GM23338 (cell line): ENCODE measurements at regions not wholly inside any gene's neighbourhood (a gene's known extent, or its start where the extent isn't known, plus 50 kb on each side); places are given as distances from the start of the nearest gene placed in this dataset.

Source experiments
- ATAC-seq: fragments of 200-7000 bp; cut with Tn5 transposase; 3 replicates; pipeline ENCODE4 v1.9.1; 2020
- DNase-seq: peaks from one replicate; pipeline ENCODE4 v3.0.0-alpha.2; 2015; ENCODE audit warnings: low spot score
- H2AFZ ChIP-seq: fragments of 200-600 bp; sonication (generic); 2 replicates; pipeline ENCODE4 v1.8.0; 2016; ENCODE audit warnings: antibody characterized with exemption, mild to moderate bottlenecking, moderate library complexity
- H3F3A ChIP-seq: fragments of 200-600 bp; sonication (generic); replicated peaks from 2 replicates; pipeline ENCODE4 v1.8.0; 2017; ENCODE audit warnings: antibody characterized with exemption, mixed run types, low read depth
- H3K27ac ChIP-seq: fragments of 200-600 bp; sonication (generic); 2 replicates; pipeline ENCODE4 v1.6.1; 2016; ENCODE audit warnings: low read depth
- H3K27me3 ChIP-seq: fragments of 200-600 bp; sonication (generic); 2 replicates; pipeline ENCODE4 v1.8.0; 2016; ENCODE audit warnings: mild to moderate bottlenecking, mixed run types, moderate library complexity; ENCODE audit not compliant: insufficient read depth
- H3K36me3 ChIP-seq: fragments of 200-600 bp; sonication (generic); 2 replicates; pipeline ENCODE4 v1.8.0; 2016; ENCODE audit warnings: mild to moderate bottlenecking; ENCODE audit not compliant: insufficient read depth
- H3K4me1 ChIP-seq: fragments of 200-600 bp; sonication (generic); 2 replicates; pipeline ENCODE4 v1.8.0; 2016; ENCODE audit warnings: mild to moderate bottlenecking, moderate library complexity; ENCODE audit not compliant: insufficient read depth
- H3K4me2 ChIP-seq: fragments of 200-600 bp; sonication (generic); 2 replicates; pipeline ENCODE4 v1.7.1; 2017; ENCODE audit warnings: mixed run types
- H3K4me3 ChIP-seq: fragments of 200-600 bp; sonication (generic); 2 replicates; pipeline ENCODE4 v1.6.1; 2016; ENCODE audit warnings: mixed run types
- H3K79me2 ChIP-seq: fragments of 200-600 bp; sonication (generic); replicated peaks from 2 replicates; pipeline ENCODE4 v1.8.0; 2017; ENCODE audit warnings: mild to moderate bottlenecking; ENCODE audit not compliant: insufficient read depth
- H3K9me2 ChIP-seq: fragments of 200-600 bp; sonication (generic); 2 replicates; pipeline ENCODE4 v1.8.0; 2017; ENCODE audit not compliant: insufficient read depth
- H4K20me1 ChIP-seq: fragments of 200-600 bp; sonication (generic); replicated peaks from 2 replicates; pipeline ENCODE4 v1.8.0; 2017; ENCODE audit warnings: mild to moderate bottlenecking; ENCODE audit not compliant: insufficient read depth
- H3K27ac Mint-ChIP-seq: 2 replicates; pipeline ENCODE4 v1.8.0; 2020; ENCODE audit warnings: inconsistent platforms, mild to moderate bottlenecking, moderate library complexity, mixed read lengths
- H3K27me3 Mint-ChIP-seq: 3 replicates; pipeline ENCODE4 v1.8.0; 2022; ENCODE audit warnings: low read depth, mild to moderate bottlenecking, moderate library complexity, mixed read lengths, inconsistent platforms; ENCODE audit not compliant: insufficient read depth, poor library complexity
- H3K36me3 Mint-ChIP-seq: 3 replicates; pipeline ENCODE4 v1.8.0; 2021; ENCODE audit warnings: low read depth, mild to moderate bottlenecking, inconsistent platforms, moderate library complexity, mixed read lengths
- H3K4me1 Mint-ChIP-seq: 3 replicates; pipeline ENCODE4 v1.8.0; 2020; ENCODE audit warnings: mild to moderate bottlenecking, inconsistent platforms, mixed read lengths
- H3K4me3 Mint-ChIP-seq: 3 replicates; pipeline ENCODE4 v1.8.0; 2021; ENCODE audit warnings: moderate library complexity, mild to moderate bottlenecking, inconsistent platforms, mixed read lengths
- H3K9me3 Mint-ChIP-seq: 3 replicates; pipeline ENCODE4 v1.8.0; 2020; ENCODE audit warnings: moderate library complexity, mild to moderate bottlenecking, inconsistent platforms, mixed read lengths
- CTCF ChIP-seq, 2 experiments: fragments of 200-600 bp in 1 of 2; sonication (generic) in 1 of 2; conservative IDR thresholded peaks; 2 replicates each; pipeline versions ENCODE4 v1.5.1 to v1.6.1; 2016 to 2017; ENCODE audit warnings: antibody characterized with exemption in 2 of 2, low read depth in 2 of 2, mild to moderate bottlenecking in 2 of 2, moderate library complexity in 1 of 2
- EZH2 ChIP-seq: fragments of 200-600 bp; sonication (generic); IDR thresholded peaks from one replicate; pipeline ENCODE4 v1.8.0; 2017; ENCODE audit warnings: antibody characterized with exemption, mild to moderate bottlenecking, low read depth; ENCODE audit not compliant: unreplicated experiment
- EZH2phosphoT487 ChIP-seq: fragments of 200-600 bp; sonication (generic); IDR thresholded peaks from one replicate; pipeline ENCODE4 v1.8.1; 2018; ENCODE audit warnings: antibody characterized with exemption; ENCODE audit not compliant: unreplicated experiment
- JUNB ChIP-seq: IDR thresholded peaks from one replicate; pipeline ENCODE4 v1.6.1; 2016; ENCODE audit warnings: antibody characterized with exemption; ENCODE audit not compliant: unreplicated experiment
- POLR2AphosphoS5 ChIP-seq: IDR thresholded peaks from 2 replicates; pipeline ENCODE4 v1.6.1; 2016; ENCODE audit warnings: antibody characterized with exemption, low read depth
- REST ChIP-seq: IDR thresholded peaks from one replicate; pipeline ENCODE4 v1.6.1; 2018; ENCODE audit warnings: antibody characterized with exemption; ENCODE audit not compliant: unreplicated experiment
- STAT1 ChIP-seq: IDR thresholded peaks from one replicate; pipeline ENCODE4 v1.6.1; 2016; ENCODE audit warnings: antibody characterized with exemption; ENCODE audit not compliant: unreplicated experiment
- ZNF331 ChIP-seq: fragments of 250-450 bp; sonication (Bioruptor Pico); IDR thresholded peaks from 2 replicates; pipeline ENCODE4 v1.5.0; 2020; ENCODE audit warnings: low read depth, mild to moderate bottlenecking, moderate library complexity
- ZNF462 ChIP-seq: fragments of 250-450 bp; sonication (Bioruptor Pico); IDR thresholded peaks from 2 replicates; pipeline ENCODE4 v1.5.0; 2020; ENCODE audit warnings: mild to moderate bottlenecking, moderate library complexity

DNA sequence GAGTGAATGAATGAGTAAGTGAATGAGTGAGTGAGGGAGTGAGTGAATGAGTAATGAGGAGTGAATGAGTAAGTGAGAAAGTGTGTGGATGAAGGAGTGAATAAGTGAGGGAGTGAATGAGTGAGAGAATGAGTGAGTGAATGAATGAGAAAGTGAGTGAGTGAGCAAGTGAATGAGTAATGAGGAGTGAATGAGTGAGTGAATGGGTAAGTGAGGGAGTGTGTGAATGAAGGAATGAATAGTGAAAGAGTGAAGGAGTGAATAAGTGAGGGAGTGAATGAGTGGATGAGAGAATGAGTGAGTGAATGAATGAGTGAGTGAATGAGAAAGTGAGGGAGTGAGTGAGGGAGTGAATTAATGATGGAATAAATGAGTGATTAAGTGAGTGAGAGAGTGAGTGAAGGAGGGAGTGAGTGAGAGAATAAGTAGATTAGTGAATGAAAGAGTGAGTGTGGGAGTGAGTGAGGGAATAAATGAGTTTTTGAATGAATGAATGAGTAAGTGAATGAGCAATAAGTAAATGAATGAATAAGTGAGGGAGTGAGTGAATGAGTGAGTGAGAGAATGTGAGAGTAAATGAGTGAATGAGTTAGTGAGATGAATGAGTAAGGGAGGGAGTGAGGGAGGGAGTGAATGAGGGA is 364.5 kb downstream of the ADGRD1 start (continued):
- TF ChIP-seq CTCF (conservative IDR thresholded peaks at IDR 0.05; ENCODE audit: low read depth in 2 of 2): no peak
- no peak for TF ChIP-seq EZH2phosphoT487
- TF ChIP-seq STAT1: no peak
- TF ChIP-seq REST: no peak
- no peak for TF ChIP-seq JUNB

- no peaks in the 10 kb centered on the region for H3F3A ChIP-seq
- no peaks in the 10 kb centered on the region for H3K27me3 ChIP-seq
- no peak for ATAC-seq
- peaks cover 8% of the 10 kb centered on the region; the same call in 1 of the 2 replicates for H3K9me2 ChIP-seq
- H3K4me3 ChIP-seq: no peak overlapping the region
- peaks cover 16% of the 10 kb centered on the region for H3K36me3 ChIP-seq
- H3K9me3 Mint-ChIP-seq: peaks cover 82% of the 10 kb centered on the region
- no peak overlapping the region for H3K27ac Mint-ChIP-seq
- peaks cover 36% of the 10 kb centered on the region for H3K36me3 Mint-ChIP-seq
- H4K20me1 ChIP-seq: no peaks in the 10 kb centered on the region
- H2AFZ ChIP-seq: no peak overlapping the region
- DNase-seq: peak; percentile 18
- H3K27ac ChIP-seq: no peak overlapping the region
- H3K4me1 Mint-ChIP-seq: peaks cover 6% of the 10 kb centered on the region
- H3K27me3 Mint-ChIP-seq: peaks cover 3% of the 10 kb centered on the region
- H3K4me1 ChIP-seq: no peaks in the 10 kb centered on the region
- H3K79me2 ChIP-seq: no peaks in the 10 kb centered on the region
- no peak overlapping the region for H3K4me3 Mint-ChIP-seq
- H3K4me2 ChIP-seq: no peak overlapping the region
- TF ChIP-seq STAT1: no peak
- no peak for TF ChIP-seq EZH2
- TF ChIP-seq ZNF462 (CRISPR knock-in tag): no peak
- no peak for TF ChIP-seq ZNF331 (CRISPR knock-in tag)
- TF ChIP-seq POLR2AphosphoS5: no peak
- TF ChIP-seq REST: no peak
Measured at GRCh38 chr12:131321988-131322387, 368.3 kb downstream of the ADGRD1 start.
